Stomach (tissue), 8 donors: ENCODE measurements at regions not wholly inside any gene's neighbourhood (a gene's known extent, or its start where the extent isn't known, plus 50 kb on each side); places are given as distances from the start of the nearest gene placed in this dataset.

Experiments
- DNase-seq, 2 donors: peaks; one replicate each; pipeline versions ENCODE4 v3.0.0 to v3.0.0-alpha.2; 2013 to 2019
- H3K27ac ChIP-seq, 5 donors: fragments of 200-600 bp in 4 of 5; sonication (generic) in 4 of 5; one replicate each; pipeline ENCODE4 v1.5.1; 2013 to 2019; ENCODE audit warnings: mild to moderate bottlenecking in 1 of 5, moderate library complexity in 1 of 5
- H3K27me3 ChIP-seq, 3 donors: fragments of 200-600 bp; sonication (generic); one replicate each; pipeline ENCODE4 v1.5.1; 2017 to 2019; ENCODE audit warnings: mixed run types in 1 of 3
- H3K36me3 ChIP-seq, 4 donors: fragments of 200-600 bp; sonication (generic); 1 replicate in 3 of 4; 2 replicates in 1 of 4; pipeline ENCODE4 v1.5.1; 2016 to 2019
- H3K4me1 ChIP-seq, 4 donors: fragments of 200-600 bp; sonication (generic); one replicate each; pipeline ENCODE4 v1.5.1; 2016 to 2019
- H3K4me3 ChIP-seq, 4 donors: fragments of 200-600 bp; sonication (generic) in 3 of 4; one replicate each; pipeline ENCODE4 v1.5.1; 2016 to 2019; ENCODE audit warnings: mild to moderate bottlenecking in 1 of 4
- H3K9me3 ChIP-seq, 4 donors: fragments of 200-600 bp; sonication (generic); one replicate each; pipeline ENCODE4 v1.5.1; 2016 to 2019
- CTCF ChIP-seq, 7 experiments: fragments of 450-650 bp in 4 of 7; fragments of 200-600 bp in 3 of 7; sonication (generic) in 3 of 7; IDR thresholded peaks; one replicate each; pipeline ENCODE4 v1.5.1; 2016 to 2019; ENCODE audit warnings: antibody characterized with exemption in 7 of 7, control low read depth in 2 of 7, mild to moderate bottlenecking in 1 of 7
- EP300 ChIP-seq: sonication (generic); formaldehyde crosslinking; IDR thresholded peaks from one replicate; pipeline ENCODE4 v1.6.1; 2017; ENCODE audit warnings: antibody characterized with exemption
- POLR2A ChIP-seq, 4 donors: fragments of 450-650 bp; IDR thresholded peaks; one replicate each; pipeline ENCODE4 v1.6.1; 2016; ENCODE audit warnings: antibody characterized with exemption in 4 of 4, control low read depth in 2 of 4, mild to moderate bottlenecking in 1 of 4, moderate library complexity in 1 of 4
- POLR2AphosphoS5 ChIP-seq, 3 donors: sonication (generic); formaldehyde crosslinking; IDR thresholded peaks; one replicate each; pipeline ENCODE4 v1.6.1; 2016; ENCODE audit warnings: antibody characterized with exemption in 3 of 3
- WGBS, 5 donors: extraction: QIAGEN DNeasy Blood & Tissue Kit in 3 of 5; methylation state at CpG; one replicate each; pipeline versions ENCODE4 v1.1.5 to v1.1.7; 2013 to 2018; 5-methylcytosine and 5-hydroxymethylcytosine counted together
- intact Hi-C: fragments of 100-400 bp; cut with DNase I; formaldehyde crosslinking; loops from one replicate; pipeline ENCODE4 v1.15.1; 2023; ENCODE audit warnings: low total_unique reads
- donor health status: healthy with polysubstance abuse.
- donor health status: Bipolar disorder and iron deficiency.
- donor health status: healthy.

- DNase-seq: no peak
- Histone ChIP-seq H3K4me3 (no peak overlapping the region), H3K27ac (no peak overlapping the region), H3K36me3 (no peaks in the 10 kb centered on the region), H3K4me1 (no peaks in the 10 kb centered on the region), H3K9me3 (no peaks in the 10 kb centered on the region), H3K27me3 (peaks cover 0 to 4% (median 0%) of the 10 kb centered on the region in 3 donors)
- no peak for TF ChIP-seq POLR2A (IDR thresholded peaks at IDR 0.05)
- TF ChIP-seq POLR2AphosphoS5 (IDR thresholded peaks at IDR 0.05): no peak
- no peak for TF ChIP-seq EP300
- TF ChIP-seq CTCF (IDR thresholded peaks at IDR 0.05): no peak
- intact Hi-C loops: no loop called here
- WGBS, 5 donors: 40 to 61% (median 52%) methylated on average over 1 of the region's 1 CpG
These were observed 1146.4 kb downstream of the VRK1 start for GRCh38 chr14:97943619-97944018.

GRCh38 chr14:97944380-97944779 lies 1147.2 kb downstream of the VRK1 start:
- intact Hi-C loops: no loop called here
- TF ChIP-seq EP300 (no peak), CTCF (IDR thresholded peaks at IDR 0.05) (no peak), POLR2AphosphoS5 (IDR thresholded peaks at IDR 0.05) (no peak), POLR2A (IDR thresholded peaks at IDR 0.05) (no peak)
- Histone ChIP-seq H3K36me3 (no peaks in the 10 kb centered on the region), H3K27me3 (peaks cover 0 to 4% (median 0%) of the 10 kb centered on the region in 3 donors), H3K9me3 (no peaks in the 10 kb centered on the region), H3K4me1 (no peaks in the 10 kb centered on the region), H3K27ac (no peak overlapping the region), H3K4me3 (no peak overlapping the region)
- no peak for DNase-seq
- 89 to 100% (median 94%) methylated on average over 1 of the region's 1 CpG for WGBS, 5 donors

GRCh38 chr14:97945631-97946030 lies 1148.4 kb downstream of the VRK1 start:
- peaks cover 0 to 4% (median 0%) of the 10 kb centered on the region in 3 donors for H3K27me3 ChIP-seq
- intact Hi-C loops: no loop called here
- no peak for TF ChIP-seq CTCF (IDR thresholded peaks at IDR 0.05)
- TF ChIP-seq POLR2AphosphoS5 (IDR thresholded peaks at IDR 0.05): no peak
- TF ChIP-seq POLR2A (IDR thresholded peaks at IDR 0.05): no peak
- TF ChIP-seq EP300: no peak

GRCh38 chr14:97946240-97946639 lies 1149.1 kb downstream of the VRK1 start:
- intact Hi-C loops: no loop called here
- no peak overlapping the region for H3K4me3 ChIP-seq
- H3K4me1 ChIP-seq: no peaks in the 10 kb centered on the region
- peaks cover 0 to 4% (median 0%) of the 10 kb centered on the region in 3 donors for H3K27me3 ChIP-seq
- 22 to 53% (median 30%) methylated on average over 2 of the region's 2 CpGs for WGBS, 5 donors
- no peak for DNase-seq
- H3K36me3 ChIP-seq: no peaks in the 10 kb centered on the region
- no peak overlapping the region for H3K27ac ChIP-seq
- TF ChIP-seq EP300 (no peak), POLR2AphosphoS5 (IDR thresholded peaks at IDR 0.05) (no peak), POLR2A (IDR thresholded peaks at IDR 0.05) (no peak), CTCF (IDR thresholded peaks at IDR 0.05) (no peak)
- H3K9me3 ChIP-seq: no peaks in the 10 kb centered on the region

More at GRCh38 chr14:97945631-97946030, 1148.4 kb downstream of the VRK1 start:
- Histone ChIP-seq H3K4me3 (no peak overlapping the region), H3K4me1 (no peaks in the 10 kb centered on the region), H3K27ac (no peak overlapping the region), H3K9me3 (no peaks in the 10 kb centered on the region), H3K36me3 (no peaks in the 10 kb centered on the region)
- no peak for DNase-seq
